A673 (cell line): ENCODE measurements at regions not wholly inside any gene's neighbourhood (a gene's known extent, or its start where the extent isn't known, plus 50 kb on each side); places are given as distances from the start of the nearest gene placed in this dataset.

Experiments
- CTCF ChIP-seq: fragments of 300-800, 200-600 bp; sonication (generic); conservative IDR thresholded peaks from 2 replicates; pipeline ENCODE4 v1.5.1; 2017; ENCODE audit warnings: low read depth, mild to moderate bottlenecking, antibody characterized with exemption, low read length, moderate library complexity, mixed read lengths
- EZH2 ChIP-seq: fragments of 200-600 bp; sonication (generic); IDR thresholded peaks from 2 replicates; pipeline ENCODE4 v1.6.1; 2017; ENCODE audit warnings: borderline replicate concordance, low read depth, mild to moderate bottlenecking, mixed read lengths, antibody characterized with exemption, low read length; ENCODE audit not compliant: poor library complexity, severe bottlenecking

- TF ChIP-seq CTCF (no peak), EZH2 (no peak)
Measured at GRCh38 chr18:55845221-55845620, 257.2 kb upstream of the TCF4 start.
